B cell (primary cell): ENCODE measurements at regions not wholly inside any gene's neighbourhood (a gene's known extent, or its start where the extent isn't known, plus 50 kb on each side); places are given as distances from the start of the nearest gene placed in this dataset.

ENCODE experiments used
- EZH2 ChIP-seq: IDR thresholded peaks from 2 replicates; pipeline ENCODE4 v1.6.1; 2012; ENCODE audit warnings: borderline replicate concordance, low read depth, mild to moderate bottlenecking, moderate library complexity, low read length; ENCODE audit not compliant: insufficient read depth, poor library complexity, severe bottlenecking
- TF ChIP-seq, protein P1 (sequence below): fragments of 200-600 bp; IDR thresholded peaks from one replicate; pipeline ENCODE4 v1.8.0; 2022; ENCODE audit warnings: antibody characterized with exemption, mild to moderate bottlenecking

DNA sequence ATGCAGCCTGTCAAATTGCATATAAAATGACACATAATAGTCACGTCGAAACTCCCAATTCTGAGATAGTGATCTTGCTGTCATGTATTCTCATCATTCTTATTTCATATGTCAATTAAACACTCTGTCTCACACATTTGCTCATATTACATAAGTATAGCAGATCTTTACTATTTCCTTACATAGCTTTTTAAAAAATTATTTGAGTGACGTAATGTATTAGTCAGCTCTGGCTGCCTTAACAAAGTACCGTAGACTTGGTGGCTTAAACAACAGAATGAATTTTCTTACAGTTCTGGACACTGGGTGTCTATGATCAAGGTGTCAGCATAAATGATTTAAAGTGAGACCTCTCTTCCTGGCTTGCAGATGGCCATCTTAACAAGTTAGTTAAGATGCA is 1032.3 kb upstream of the NRXN1 start:
- TF ChIP-seq, protein P1, sequence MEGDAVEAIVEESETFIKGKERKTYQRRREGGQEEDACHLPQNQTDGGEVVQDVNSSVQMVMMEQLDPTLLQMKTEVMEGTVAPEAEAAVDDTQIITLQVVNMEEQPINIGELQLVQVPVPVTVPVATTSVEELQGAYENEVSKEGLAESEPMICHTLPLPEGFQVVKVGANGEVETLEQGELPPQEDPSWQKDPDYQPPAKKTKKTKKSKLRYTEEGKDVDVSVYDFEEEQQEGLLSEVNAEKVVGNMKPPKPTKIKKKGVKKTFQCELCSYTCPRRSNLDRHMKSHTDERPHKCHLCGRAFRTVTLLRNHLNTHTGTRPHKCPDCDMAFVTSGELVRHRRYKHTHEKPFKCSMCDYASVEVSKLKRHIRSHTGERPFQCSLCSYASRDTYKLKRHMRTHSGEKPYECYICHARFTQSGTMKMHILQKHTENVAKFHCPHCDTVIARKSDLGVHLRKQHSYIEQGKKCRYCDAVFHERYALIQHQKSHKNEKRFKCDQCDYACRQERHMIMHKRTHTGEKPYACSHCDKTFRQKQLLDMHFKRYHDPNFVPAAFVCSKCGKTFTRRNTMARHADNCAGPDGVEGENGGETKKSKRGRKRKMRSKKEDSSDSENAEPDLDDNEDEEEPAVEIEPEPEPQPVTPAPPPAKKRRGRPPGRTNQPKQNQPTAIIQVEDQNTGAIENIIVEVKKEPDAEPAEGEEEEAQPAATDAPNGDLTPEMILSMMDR, result no peak
- TF ChIP-seq EZH2, result no peak
